Fibroblast of lung (primary cell): ENCODE measurements at regions not wholly inside any gene's neighbourhood (a gene's known extent, or its start where the extent isn't known, plus 50 kb on each side); places are given as distances from the start of the nearest gene placed in this dataset.

Experiments
- DNase-seq, 2 donors: peaks; one replicate each; pipeline versions ENCODE4 v3.0.0 to v3.0.0-alpha.2; 2010; ENCODE audit warnings: low read depth in 2 of 2
- H2AFZ ChIP-seq: 2 replicates; pipeline ENCODE4 v1.5.1; 2012; ENCODE audit warnings: low read length, control low read depth, inconsistent platforms
- H3K27ac ChIP-seq: 2 replicates; pipeline ENCODE4 v1.5.1; 2011; ENCODE audit warnings: low read length, control low read depth; ENCODE audit not compliant: insufficient read depth
- H3K27me3 ChIP-seq: 2 replicates; pipeline ENCODE4 v1.5.1; 2011; ENCODE audit warnings: mild to moderate bottlenecking, low read length; ENCODE audit not compliant: control insufficient read depth, insufficient read depth
- H3K36me3 ChIP-seq: 2 replicates; pipeline ENCODE4 v1.5.1; 2011; ENCODE audit warnings: low read length; ENCODE audit not compliant: control insufficient read depth, insufficient read depth
- H3K4me1 ChIP-seq: 2 replicates; pipeline ENCODE4 v1.5.1; 2011; ENCODE audit warnings: low read length; ENCODE audit not compliant: control insufficient read depth, insufficient read depth; ENCODE audit errors: extremely low read depth
- H3K4me2 ChIP-seq: 2 replicates; pipeline ENCODE4 v1.5.1; 2011; ENCODE audit warnings: low read length, control low read depth; ENCODE audit not compliant: insufficient read depth; ENCODE audit errors: extremely low read depth
- H3K4me3 ChIP-seq, 4 experiments: fragments of 200-600 bp in 1 of 4; sonication (generic) in 1 of 4; replicated peaks in 1 of 4; 2 replicates each; pipeline ENCODE4 v1.5.1; 2011 to 2016; ENCODE audit warnings: low read length in 4 of 4, low read depth in 3 of 4, mild to moderate bottlenecking in 3 of 4, control low read depth in 2 of 4, inconsistent platforms in 1 of 4, mixed read lengths in 1 of 4; ENCODE audit not compliant: insufficient read depth in 1 of 4; ENCODE audit errors: control extremely low read depth in 1 of 4
- H3K79me2 ChIP-seq: 2 replicates; pipeline ENCODE4 v1.5.1; 2012; ENCODE audit warnings: mild to moderate bottlenecking, low read length, inconsistent platforms; ENCODE audit not compliant: control insufficient read depth, insufficient read depth
- H3K9ac ChIP-seq: 2 replicates; pipeline ENCODE4 v1.5.1; 2011; ENCODE audit warnings: mild to moderate bottlenecking, low read length, control low read depth; ENCODE audit not compliant: insufficient read depth
- H3K9me3 ChIP-seq: 2 replicates; pipeline ENCODE4 v1.5.1; 2012; ENCODE audit warnings: low read depth, low read length; ENCODE audit not compliant: control insufficient read depth, insufficient read depth
- H4K20me1 ChIP-seq: 2 replicates; pipeline ENCODE4 v1.5.1; 2011; ENCODE audit warnings: low read length; ENCODE audit not compliant: control insufficient read depth, insufficient read depth; ENCODE audit errors: extremely low read depth
- CTCF ChIP-seq, 2 donors: IDR thresholded peaks in 1 of 2; conservative IDR thresholded peaks in 1 of 2; 1 replicate in 1 of 2; 2 replicates in 1 of 2; pipeline ENCODE4 v1.5.1; 2011 to 2012; ENCODE audit warnings: low read length in 2 of 2, control low read depth in 1 of 2, inconsistent platforms in 1 of 2, low read depth in 1 of 2, mild to moderate bottlenecking in 1 of 2
- EZH2 ChIP-seq: IDR thresholded peaks from 2 replicates; pipeline ENCODE4 v1.5.1; 2012; ENCODE audit warnings: low read length, control low read depth, mild to moderate bottlenecking; ENCODE audit errors: missing control alignments

DNA sequence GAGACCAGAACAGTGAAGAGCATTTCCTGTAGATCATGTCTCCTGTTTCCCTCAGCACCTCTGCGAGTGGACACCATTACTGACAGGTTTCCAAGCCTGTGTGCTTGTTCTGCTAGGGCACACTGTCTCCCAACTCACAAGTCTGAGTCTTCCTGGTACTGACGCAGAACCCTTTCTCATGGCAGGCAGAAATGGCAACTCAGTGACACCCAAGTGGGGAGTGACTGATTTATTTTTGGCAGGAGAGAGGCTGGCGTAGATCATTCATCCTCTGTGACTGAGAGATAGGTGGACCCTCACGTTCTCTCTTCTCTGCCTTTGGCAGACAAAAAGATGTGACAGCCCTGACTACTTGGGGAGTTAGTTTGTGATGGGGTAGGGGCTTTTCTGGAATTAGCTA lies 183.4 kb downstream of the RFC3 start:
- H3K9me3 ChIP-seq: no peaks in the 10 kb centered on the region
- no peaks in the 10 kb centered on the region for H4K20me1 ChIP-seq
- TF ChIP-seq EZH2 (no peak), CTCF (conservative IDR thresholded peaks at IDR 0.05 in 1 of 2, IDR thresholded peaks at IDR 0.05 in 1 of 2; ENCODE audit: low read depth in 1 of 2, low read length in 2 of 2) (no peak)
- no peak overlapping the region for H3K4me3 ChIP-seq
- H3K27me3 ChIP-seq: no peaks in the 10 kb centered on the region
- no peaks in the 10 kb centered on the region for H3K79me2 ChIP-seq
- H3K4me1 ChIP-seq: no peaks in the 10 kb centered on the region
- no peaks in the 10 kb centered on the region for H3K36me3 ChIP-seq
- H3K27ac ChIP-seq: no peak overlapping the region
- no peak overlapping the region for H2AFZ ChIP-seq
- DNase-seq: no peak
- no peak overlapping the region for H3K4me2 ChIP-seq
- no peak overlapping the region for H3K9ac ChIP-seq

DNA sequence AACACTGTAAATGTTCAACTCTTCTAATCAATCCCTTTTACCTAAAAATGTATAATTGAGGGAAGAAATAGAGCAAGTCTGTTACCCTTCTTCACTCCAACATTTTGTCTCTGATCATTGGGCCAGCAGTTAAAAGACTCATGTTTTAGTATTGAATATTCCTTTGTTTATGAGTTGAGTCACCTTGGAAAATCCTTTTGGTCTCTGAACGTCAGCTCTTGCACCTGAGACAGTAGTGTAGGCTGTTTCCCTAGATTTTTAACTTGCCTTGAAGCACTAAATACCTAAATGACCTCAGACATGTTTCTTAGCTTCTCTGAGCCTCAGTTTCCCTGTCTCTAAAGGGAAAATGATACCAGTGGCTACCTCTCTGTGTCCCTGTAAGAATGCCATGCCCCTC lies 184.2 kb downstream of the RFC3 start:
- Histone ChIP-seq H3K36me3 (no peaks in the 10 kb centered on the region), H3K27me3 (no peaks in the 10 kb centered on the region), H3K27ac (no peak overlapping the region), H3K4me2 (no peak overlapping the region), H3K4me1 (no peaks in the 10 kb centered on the region), H2AFZ (no peak overlapping the region), H3K9ac (no peak overlapping the region), H3K4me3 (no peak overlapping the region), H3K79me2 (no peaks in the 10 kb centered on the region), H3K9me3 (no peaks in the 10 kb centered on the region), H4K20me1 (no peaks in the 10 kb centered on the region)
- TF ChIP-seq CTCF (conservative IDR thresholded peaks at IDR 0.05 in 1 of 2, IDR thresholded peaks at IDR 0.05 in 1 of 2; ENCODE audit: low read depth in 1 of 2, low read length in 2 of 2) (no peak), EZH2 (no peak)
- DNase-seq: no peak

DNA sequence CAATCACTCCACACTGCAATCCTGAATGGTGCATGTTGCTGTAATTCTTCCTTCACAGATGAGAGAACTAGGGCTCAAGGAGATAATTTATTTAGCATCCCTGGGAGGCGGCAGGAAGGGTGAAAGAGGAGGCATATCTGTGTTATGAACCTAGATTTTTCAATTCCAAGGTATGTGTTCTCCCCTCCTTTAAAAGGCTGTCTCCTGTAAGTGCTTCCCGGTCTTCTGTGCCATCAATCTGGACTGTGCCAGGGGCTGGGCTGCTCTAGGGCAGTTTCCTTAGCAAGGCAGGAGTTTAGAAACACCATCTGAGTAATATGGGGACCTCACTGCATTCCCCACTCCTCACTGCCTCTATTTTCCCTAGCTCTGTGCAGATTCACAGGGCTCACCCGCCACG lies 185.0 kb downstream of the RFC3 start:
- Histone ChIP-seq H4K20me1 (no peaks in the 10 kb centered on the region), H3K79me2 (no peaks in the 10 kb centered on the region), H2AFZ (no peak overlapping the region), H3K4me1 (no peaks in the 10 kb centered on the region), H3K9ac (no peak overlapping the region), H3K27ac (no peak overlapping the region), H3K36me3 (no peaks in the 10 kb centered on the region), H3K4me3 (no peak overlapping the region), H3K4me2 (no peak overlapping the region), H3K27me3 (no peaks in the 10 kb centered on the region), H3K9me3 (no peaks in the 10 kb centered on the region)
- TF ChIP-seq CTCF (conservative IDR thresholded peaks at IDR 0.05 in 1 of 2, IDR thresholded peaks at IDR 0.05 in 1 of 2; ENCODE audit: low read depth in 1 of 2, low read length in 2 of 2) (no peak), EZH2 (no peak)
- DNase-seq: no peak
